B cell (primary cell): ENCODE measurements at regions not wholly inside any gene's neighbourhood (a gene's known extent, or its start where the extent isn't known, plus 50 kb on each side); places are given as distances from the start of the nearest gene placed in this dataset.

Experiments
- ATAC-seq: fragments of 200-7000 bp; cut with Tn5 transposase; one replicate; pipeline ENCODE4 v1.10.0; 2021; ENCODE audit warnings: low read depth, mild to moderate bottlenecking, moderate number of reproducible peaks, moderate library complexity
- CTCF ChIA-PET: fragments of 350-600 bp; sonication (Branson Sonifier 250); formaldehyde crosslinking; loops from one replicate; lab custom pipeline; 2021; ENCODE audit warnings: antibody characterized with exemption, inconsistent platforms; lab: Charles Lee
- POLR2A ChIA-PET: fragments of 350-600 bp; sonication (Branson Sonifier 250); formaldehyde crosslinking; loops from one replicate; lab custom pipeline; 2021; ENCODE audit warnings: antibody characterized with exemption; lab: Charles Lee
- DNase-seq: peaks from one replicate; pipeline ENCODE4 v3.0.0; 2013
- H2AFZ ChIP-seq: 2 replicates; pipeline ENCODE4 v1.6.1; 2012; ENCODE audit warnings: mild to moderate bottlenecking, low read depth, low read length; ENCODE audit not compliant: insufficient read depth, poor library complexity, severe bottlenecking
- H3K27ac ChIP-seq, 2 donors: 1 replicate in 1 of 2; 2 replicates in 1 of 2; pipeline ENCODE4 v1.5.1; 2012 to 2013; ENCODE audit warnings: low read length in 2 of 2, mild to moderate bottlenecking in 2 of 2, moderate library complexity in 1 of 2
- H3K27me3 ChIP-seq, 4 experiments: fragments of 200-600 bp in 1 of 4; sonication (generic) in 1 of 4; replicated peaks in 1 of 4; 1 replicate in 2 of 4; 2 replicates in 2 of 4; pipeline versions ENCODE4 v1.6.1 to v1.7.0; 2013 to 2016; ENCODE audit warnings: low read length in 3 of 4, mild to moderate bottlenecking in 2 of 4, mixed read lengths in 1 of 4, moderate library complexity in 1 of 4; ENCODE audit not compliant: insufficient read depth in 4 of 4, control insufficient read depth in 3 of 4; ENCODE audit errors: control extremely low read depth in 1 of 4
- H3K36me3 ChIP-seq, 2 experiments: replicated peaks in 1 of 2; 1 replicate in 1 of 2; 2 replicates in 1 of 2; pipeline versions ENCODE4 v1.6.1 to v1.7.1; 2013; ENCODE audit warnings: low read length in 1 of 2; ENCODE audit not compliant: insufficient read depth in 2 of 2, control insufficient read depth in 1 of 2; ENCODE audit errors: control extremely low read depth in 1 of 2, extremely low read depth in 1 of 2
- H3K4me1 ChIP-seq, 2 donors: fragments of 200-600 bp in 1 of 2; sonication (generic) in 1 of 2; 1 replicate in 1 of 2; 2 replicates in 1 of 2; pipeline versions ENCODE4 v1.5.1 to v1.6.1; 2013 to 2017; ENCODE audit warnings: low read length in 2 of 2; ENCODE audit not compliant: control insufficient read depth in 2 of 2, insufficient read depth in 2 of 2
- H3K4me2 ChIP-seq: replicated peaks from 2 replicates; pipeline ENCODE3; 2012; ENCODE audit warnings: mild to moderate bottlenecking, low read depth, low read length; ENCODE audit not compliant: poor library complexity, severe bottlenecking
- H3K4me3 ChIP-seq, 5 experiments: fragments of 200-600 bp in 1 of 5; sonication (generic) in 1 of 5; 1 replicate in 3 of 5; 2 replicates in 2 of 5; pipeline versions ENCODE4 v1.5.1 to v1.7.0; 2011 to 2016; ENCODE audit warnings: low read length in 4 of 5, mild to moderate bottlenecking in 4 of 5, low read depth in 2 of 5, control low read depth in 1 of 5, moderate library complexity in 1 of 5; ENCODE audit not compliant: insufficient read depth in 1 of 5; ENCODE audit errors: control extremely low read depth in 1 of 5, extremely low read depth in 1 of 5
- H3K79me2 ChIP-seq: fragments of 200-600 bp; sonication (generic); one replicate; pipeline ENCODE4 v1.6.0; 2016; ENCODE audit warnings: low read length; ENCODE audit not compliant: control insufficient read depth, insufficient read depth
- H3K9ac ChIP-seq: fragments of 200-600 bp; sonication (generic); 2 replicates; pipeline ENCODE4 v1.6.1; 2017; ENCODE audit warnings: mild to moderate bottlenecking, low read length, moderate library complexity
- H3K9me3 ChIP-seq, 3 donors: one replicate each; pipeline versions ENCODE4 v1.6.1 to v1.7.1; 2013; ENCODE audit warnings: low read length in 2 of 3; ENCODE audit not compliant: control insufficient read depth in 2 of 3, insufficient read depth in 1 of 3; ENCODE audit errors: control extremely low read depth in 1 of 3
- H4K20me1 ChIP-seq: 2 replicates; pipeline ENCODE4 v1.6.0; 2012; ENCODE audit warnings: mild to moderate bottlenecking, low read length; ENCODE audit not compliant: insufficient read depth, control insufficient read depth, poor library complexity, severe bottlenecking
- H3K27ac Mint-ChIP-seq: one replicate; pipeline ENCODE4 v1.8.0; 2021; ENCODE audit warnings: mixed read lengths
- H3K27me3 Mint-ChIP-seq: one replicate; pipeline ENCODE4 v1.8.0; 2021; ENCODE audit warnings: mixed read lengths
- H3K4me1 Mint-ChIP-seq: one replicate; pipeline ENCODE4 v1.8.0; 2021; ENCODE audit warnings: mixed read lengths
- H3K4me3 Mint-ChIP-seq: one replicate; pipeline ENCODE4 v1.8.0; 2021; ENCODE audit warnings: mixed read lengths
- H3K9me3 Mint-ChIP-seq: one replicate; pipeline ENCODE4 v1.8.0; 2022; ENCODE audit warnings: mixed read lengths; ENCODE audit not compliant: insufficient read depth
- EZH2 ChIP-seq: IDR thresholded peaks from 2 replicates; pipeline ENCODE4 v1.6.1; 2012; ENCODE audit warnings: borderline replicate concordance, low read depth, mild to moderate bottlenecking, moderate library complexity, low read length; ENCODE audit not compliant: insufficient read depth, poor library complexity, severe bottlenecking
- WGBS: methylation state at CpG from one replicate; pipeline ENCODE4 v1.1.5; 2013; ENCODE audit warnings: missing lambda C conversion rate; ENCODE audit not compliant: insufficient coverage; 5-methylcytosine and 5-hydroxymethylcytosine counted together
- intact Hi-C: fragments of 100-400 bp; cut with micrococcal nuclease; formaldehyde crosslinking; loops from one replicate; pipeline ENCODE4 v1.10.0; 2022
- TF ChIP-seq, protein P1 (sequence below): fragments of 200-600 bp; IDR thresholded peaks from one replicate; pipeline ENCODE4 v1.8.0; 2022; ENCODE audit warnings: antibody characterized with exemption, mild to moderate bottlenecking

DNA sequence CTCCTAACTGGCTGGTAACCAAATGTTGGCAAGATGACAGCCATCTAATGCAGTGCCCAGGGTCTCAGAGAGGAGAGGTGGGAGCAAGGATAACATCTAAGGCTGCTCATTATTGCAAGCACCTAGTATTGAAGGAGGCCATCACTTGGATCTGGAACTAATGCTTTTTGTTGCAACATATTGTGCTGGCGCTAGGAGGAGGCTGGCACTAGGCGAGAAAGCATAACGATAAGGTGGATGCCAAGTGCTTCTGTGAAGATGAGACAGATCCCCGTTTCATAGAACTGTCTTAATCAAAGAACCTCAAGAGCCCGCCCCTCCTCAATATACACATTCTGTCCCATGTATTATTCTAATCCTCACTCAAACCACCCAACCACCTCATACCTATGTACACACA is 774.0 kb downstream of the VRK1 start:
- no peaks in the 10 kb centered on the region for H3K9me3 ChIP-seq
- no peak overlapping the region for H2AFZ ChIP-seq
- H3K27ac ChIP-seq, result no peak overlapping the region
- H3K36me3 ChIP-seq, result no peaks in the 10 kb centered on the region
- TF ChIP-seq, protein P1, sequence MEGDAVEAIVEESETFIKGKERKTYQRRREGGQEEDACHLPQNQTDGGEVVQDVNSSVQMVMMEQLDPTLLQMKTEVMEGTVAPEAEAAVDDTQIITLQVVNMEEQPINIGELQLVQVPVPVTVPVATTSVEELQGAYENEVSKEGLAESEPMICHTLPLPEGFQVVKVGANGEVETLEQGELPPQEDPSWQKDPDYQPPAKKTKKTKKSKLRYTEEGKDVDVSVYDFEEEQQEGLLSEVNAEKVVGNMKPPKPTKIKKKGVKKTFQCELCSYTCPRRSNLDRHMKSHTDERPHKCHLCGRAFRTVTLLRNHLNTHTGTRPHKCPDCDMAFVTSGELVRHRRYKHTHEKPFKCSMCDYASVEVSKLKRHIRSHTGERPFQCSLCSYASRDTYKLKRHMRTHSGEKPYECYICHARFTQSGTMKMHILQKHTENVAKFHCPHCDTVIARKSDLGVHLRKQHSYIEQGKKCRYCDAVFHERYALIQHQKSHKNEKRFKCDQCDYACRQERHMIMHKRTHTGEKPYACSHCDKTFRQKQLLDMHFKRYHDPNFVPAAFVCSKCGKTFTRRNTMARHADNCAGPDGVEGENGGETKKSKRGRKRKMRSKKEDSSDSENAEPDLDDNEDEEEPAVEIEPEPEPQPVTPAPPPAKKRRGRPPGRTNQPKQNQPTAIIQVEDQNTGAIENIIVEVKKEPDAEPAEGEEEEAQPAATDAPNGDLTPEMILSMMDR, result no peak
- TF ChIP-seq EZH2, result no peak
- H3K9me3 Mint-ChIP-seq, result peaks cover 6% of the 10 kb centered on the region
- DNase-seq (no peak), ATAC-seq (no peak)
- ChIA-PET POLR2A (no interaction called here), CTCF (no interaction called here)
- H3K4me2 ChIP-seq, result no peak overlapping the region
- H3K27ac Mint-ChIP-seq, result no peak overlapping the region
- H3K79me2 ChIP-seq, result no peaks in the 10 kb centered on the region
- H3K4me3 ChIP-seq, result no peak overlapping the region
- no peak overlapping the region for H3K4me3 Mint-ChIP-seq
- H3K27me3 Mint-ChIP-seq, result no peaks in the 10 kb centered on the region
- intact Hi-C loops, result no loop called here
- no peaks in the 10 kb centered on the region for H3K27me3 ChIP-seq
- no peaks in the 10 kb centered on the region for H3K4me1 ChIP-seq
- H3K4me1 Mint-ChIP-seq, result no peaks in the 10 kb centered on the region
- no peaks in the 10 kb centered on the region for H4K20me1 ChIP-seq
- WGBS, result 100% methylated on average over 5 of the region's 5 CpGs
- H3K9ac ChIP-seq, result no peak overlapping the region

DNA sequence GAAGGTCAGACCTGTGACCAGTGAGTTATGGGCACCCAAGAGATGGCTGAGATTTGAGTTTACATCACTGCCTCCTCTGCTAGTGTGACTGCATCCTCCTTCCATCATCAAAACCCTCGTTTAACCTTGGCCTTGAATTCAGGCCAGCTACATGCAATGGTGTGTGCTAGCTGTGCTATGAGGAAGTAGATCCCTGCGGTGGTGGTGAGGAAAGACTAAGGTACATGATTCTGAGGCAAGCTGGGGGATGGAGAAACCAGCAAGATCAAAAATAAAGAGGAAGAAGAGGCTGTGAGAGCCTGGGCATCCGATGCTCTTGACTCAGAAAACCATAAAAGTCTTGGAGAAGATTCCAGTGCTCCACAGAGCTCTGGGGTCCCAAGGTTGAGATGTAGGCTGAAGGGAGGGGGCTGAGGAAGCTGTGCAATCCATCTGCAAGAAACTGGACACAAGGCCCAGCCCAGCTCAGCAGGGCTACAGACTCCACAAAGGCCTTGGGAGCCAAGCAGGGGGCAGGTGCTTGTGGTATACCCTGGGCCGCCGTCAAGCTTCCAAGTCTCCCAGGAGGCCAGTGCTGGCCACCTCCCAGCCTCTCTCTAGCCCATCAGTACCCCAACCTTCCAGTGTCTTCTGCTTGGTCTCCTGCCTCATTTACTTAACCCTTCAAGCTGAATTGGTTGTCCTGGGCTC is 774.8 kb downstream of the VRK1 start:
- Histone ChIP-seq H3K79me2 (no peaks in the 10 kb centered on the region), H3K27ac (no peak overlapping the region), H3K9ac (no peak overlapping the region), H3K9me3 (no peaks in the 10 kb centered on the region), H3K4me1 (no peaks in the 10 kb centered on the region), H3K36me3 (no peaks in the 10 kb centered on the region), H3K27me3 (no peaks in the 10 kb centered on the region), H4K20me1 (no peaks in the 10 kb centered on the region), H2AFZ (no peak overlapping the region), H3K4me3 (no peak overlapping the region), H3K4me2 (no peak overlapping the region)
- no peak overlapping the region for H3K27ac Mint-ChIP-seq
- no peaks in the 10 kb centered on the region for H3K27me3 Mint-ChIP-seq
- peaks cover 6% of the 10 kb centered on the region for H3K9me3 Mint-ChIP-seq
- no peaks in the 10 kb centered on the region for H3K4me1 Mint-ChIP-seq
- H3K4me3 Mint-ChIP-seq, result no peak overlapping the region
- TF ChIP-seq, protein P1, result no peak
- no peak for TF ChIP-seq EZH2
- WGBS, result 72% methylated on average over 4 of the region's 5 CpGs
- CTCF ChIA-PET, result no interaction called here
- intact Hi-C loops, result no loop called here
- DNase-seq, result no peak
- POLR2A ChIA-PET, result no interaction called here
- no peak for ATAC-seq
